ENCODE measurements at regions not wholly inside any gene's neighbourhood (a gene's known extent, or its start where the extent isn't known, plus 50 kb on each side); places are given as distances from the start of the nearest gene placed in this dataset.

- Histone ChIP-seq H3K9ac (ENCODE audit: low read length) (no peak overlapping the region), H3K27me3 (ENCODE audit: control insufficient read depth in 1 of 2, insufficient read depth in 2 of 2, low read length in 2 of 2) (no peaks in the 10 kb centered on the region), H3K9me3 (ENCODE audit: low read length) (no peaks in the 10 kb centered on the region), H3K4me1 (ENCODE audit: insufficient read depth, low read length) (no peaks in the 10 kb centered on the region), H3K36me3 (ENCODE audit: insufficient read depth, low read length) (no peaks in the 10 kb centered on the region), H3K27ac (ENCODE audit: low read depth, low read length) (no peak overlapping the region), H3K4me3 (ENCODE audit: low read depth in 1 of 2, low read length in 2 of 2) (no peak overlapping the region)
These were observed 311.7 kb upstream of the GOLIM4 start for GRCh38 chr3:168407381-168407780.

GRCh38 chr3:168405288-168405687 is 309.6 kb upstream of the GOLIM4 start:
- no peak overlapping the region for H3K27ac ChIP-seq (ENCODE audit: low read depth, low read length)
- H3K9me3 ChIP-seq (ENCODE audit: low read length) = no peaks in the 10 kb centered on the region
- H3K4me1 ChIP-seq (ENCODE audit: insufficient read depth, low read length) = no peaks in the 10 kb centered on the region
- no peaks in the 10 kb centered on the region for H3K36me3 ChIP-seq (ENCODE audit: insufficient read depth, low read length)
- no peak overlapping the region for H3K9ac ChIP-seq (ENCODE audit: low read length)
- no peaks in the 10 kb centered on the region for H3K27me3 ChIP-seq (ENCODE audit: control insufficient read depth in 1 of 2, insufficient read depth in 2 of 2, low read length in 2 of 2)
- no peak overlapping the region for H3K4me3 ChIP-seq (ENCODE audit: low read depth in 1 of 2, low read length in 2 of 2)

GRCh38 chr3:168398371-168399025 is 302.8 kb upstream of the GOLIM4 start:
- Histone ChIP-seq H3K9ac (ENCODE audit: low read length) (no peak overlapping the region), H3K27ac (ENCODE audit: low read depth, low read length) (no peak overlapping the region), H3K36me3 (ENCODE audit: insufficient read depth, low read length) (no peaks in the 10 kb centered on the region), H3K9me3 (ENCODE audit: low read length) (no peaks in the 10 kb centered on the region), H3K4me1 (ENCODE audit: insufficient read depth, low read length) (no peaks in the 10 kb centered on the region), H3K27me3 (ENCODE audit: control insufficient read depth in 1 of 2, insufficient read depth in 2 of 2, low read length in 2 of 2) (no peaks in the 10 kb centered on the region), H3K4me3 (ENCODE audit: low read depth in 1 of 2, low read length in 2 of 2) (no peak overlapping the region)

DNA sequence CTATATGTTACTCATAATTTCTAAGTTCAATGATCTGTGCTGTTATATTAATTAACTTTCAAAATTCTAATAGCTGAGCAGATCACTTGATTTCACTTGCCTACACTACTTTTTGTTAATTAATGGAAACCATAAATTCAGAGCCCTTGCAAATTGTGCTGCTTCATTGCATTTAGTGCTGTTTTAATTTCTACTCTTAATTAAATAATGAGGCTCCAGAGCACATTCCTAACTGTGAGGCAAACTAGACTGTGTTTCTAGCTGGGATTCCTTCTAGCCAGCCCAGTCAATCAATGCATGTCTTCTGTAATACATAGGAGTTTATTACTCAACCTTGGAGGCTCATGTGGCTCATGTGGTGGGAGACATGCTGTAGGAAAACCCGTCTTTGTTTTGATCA is 301.1 kb upstream of the GOLIM4 start:
- Histone ChIP-seq H3K36me3 (ENCODE audit: insufficient read depth, low read length) (no peaks in the 10 kb centered on the region), H3K4me1 (ENCODE audit: insufficient read depth, low read length) (no peaks in the 10 kb centered on the region), H3K27ac (ENCODE audit: low read depth, low read length) (no peak overlapping the region)

GRCh38 chr3:168395551-168395950 is 299.8 kb upstream of the GOLIM4 start:
- no peaks in the 10 kb centered on the region for H3K4me1 ChIP-seq (ENCODE audit: insufficient read depth, low read length)
- H3K9me3 ChIP-seq (ENCODE audit: low read length) = no peaks in the 10 kb centered on the region

More for the DNA sequence above, 301.1 kb upstream of the GOLIM4 start:
- no peaks in the 10 kb centered on the region for H3K9me3 ChIP-seq (ENCODE audit: low read length)
- no peak overlapping the region for H3K9ac ChIP-seq (ENCODE audit: low read length)
- no peaks in the 10 kb centered on the region for H3K27me3 ChIP-seq (ENCODE audit: control insufficient read depth in 1 of 2, insufficient read depth in 2 of 2, low read length in 2 of 2)
- no peak overlapping the region for H3K4me3 ChIP-seq (ENCODE audit: low read depth in 1 of 2, low read length in 2 of 2)

GRCh38 chr3:168394439-168394838 is 298.7 kb upstream of the GOLIM4 start:
- H3K27me3 ChIP-seq (ENCODE audit: control insufficient read depth in 1 of 2, insufficient read depth in 2 of 2, low read length in 2 of 2) = no peaks in the 10 kb centered on the region
- H3K9ac ChIP-seq (ENCODE audit: low read length) = no peak overlapping the region
- no peaks in the 10 kb centered on the region for H3K36me3 ChIP-seq (ENCODE audit: insufficient read depth, low read length)
- no peak overlapping the region for H3K4me3 ChIP-seq (ENCODE audit: low read depth in 1 of 2, low read length in 2 of 2)
- H3K4me1 ChIP-seq (ENCODE audit: insufficient read depth, low read length) = no peaks in the 10 kb centered on the region
- no peak overlapping the region for H3K27ac ChIP-seq (ENCODE audit: low read depth, low read length)
- H3K9me3 ChIP-seq (ENCODE audit: low read length) = no peaks in the 10 kb centered on the region

More at GRCh38 chr3:168395551-168395950, 299.8 kb upstream of the GOLIM4 start:
- no peaks in the 10 kb centered on the region for H3K27me3 ChIP-seq (ENCODE audit: control insufficient read depth in 1 of 2, insufficient read depth in 2 of 2, low read length in 2 of 2)
- H3K36me3 ChIP-seq (ENCODE audit: insufficient read depth, low read length) = no peaks in the 10 kb centered on the region
- H3K4me3 ChIP-seq (ENCODE audit: low read depth in 1 of 2, low read length in 2 of 2) = no peak overlapping the region
- H3K27ac ChIP-seq (ENCODE audit: low read depth, low read length) = no peak overlapping the region
- H3K9ac ChIP-seq (ENCODE audit: low read length) = no peak overlapping the region

- Histone ChIP-seq H3K27me3 (ENCODE audit: control insufficient read depth in 1 of 2, insufficient read depth in 2 of 2, low read length in 2 of 2) (no peaks in the 10 kb centered on the region), H3K36me3 (ENCODE audit: insufficient read depth, low read length) (no peaks in the 10 kb centered on the region), H3K27ac (ENCODE audit: low read depth, low read length) (no peak overlapping the region), H3K4me3 (ENCODE audit: low read depth in 1 of 2, low read length in 2 of 2) (no peak overlapping the region), H3K9me3 (ENCODE audit: low read length) (no peaks in the 10 kb centered on the region), H3K4me1 (ENCODE audit: insufficient read depth, low read length) (no peaks in the 10 kb centered on the region), H3K9ac (ENCODE audit: low read length) (no peak overlapping the region)
These were observed 290.6 kb upstream of the GOLIM4 start for GRCh38 chr3:168386301-168386700.

DNA sequence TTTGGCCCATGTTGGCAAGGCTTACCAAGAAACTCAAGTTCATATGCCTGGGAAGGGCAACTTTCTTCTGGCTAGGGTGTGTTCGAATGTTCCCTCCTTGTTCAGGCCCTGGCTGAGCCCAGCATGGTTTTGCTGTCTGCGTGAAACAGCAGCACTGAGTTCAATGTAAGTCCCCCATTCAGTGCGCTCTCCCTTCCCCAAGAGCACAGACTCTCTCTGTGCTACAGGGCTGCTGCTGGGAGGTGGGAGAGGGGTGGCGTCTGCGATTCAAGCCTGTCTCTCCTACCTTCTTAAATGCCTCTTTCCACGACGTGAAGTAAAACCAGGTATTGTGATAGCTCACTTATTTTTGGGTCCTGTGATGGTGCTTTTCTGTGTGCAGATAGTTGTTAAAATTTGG is 289.3 kb upstream of the GOLIM4 start:
- no peak overlapping the region for H3K4me3 ChIP-seq (ENCODE audit: low read depth in 1 of 2, low read length in 2 of 2)
- no peaks in the 10 kb centered on the region for H3K36me3 ChIP-seq (ENCODE audit: insufficient read depth, low read length)
- no peaks in the 10 kb centered on the region for H3K27me3 ChIP-seq (ENCODE audit: control insufficient read depth in 1 of 2, insufficient read depth in 2 of 2, low read length in 2 of 2)

GRCh38 chr3:168383573-168383972 is 287.8 kb upstream of the GOLIM4 start:
- H3K9me3 ChIP-seq (ENCODE audit: low read length) = no peaks in the 10 kb centered on the region
- H3K9ac ChIP-seq (ENCODE audit: low read length) = no peak overlapping the region
- H3K4me1 ChIP-seq (ENCODE audit: insufficient read depth, low read length) = no peaks in the 10 kb centered on the region
- no peaks in the 10 kb centered on the region for H3K36me3 ChIP-seq (ENCODE audit: insufficient read depth, low read length)
- H3K4me3 ChIP-seq (ENCODE audit: low read depth in 1 of 2, low read length in 2 of 2) = no peak overlapping the region
- no peaks in the 10 kb centered on the region for H3K27me3 ChIP-seq (ENCODE audit: control insufficient read depth in 1 of 2, insufficient read depth in 2 of 2, low read length in 2 of 2)
- H3K27ac ChIP-seq (ENCODE audit: low read depth, low read length) = no peak overlapping the region

More for the DNA sequence above, 289.3 kb upstream of the GOLIM4 start:
- Histone ChIP-seq H3K27ac (ENCODE audit: low read depth, low read length) (no peak overlapping the region), H3K4me1 (ENCODE audit: insufficient read depth, low read length) (no peaks in the 10 kb centered on the region), H3K9ac (ENCODE audit: low read length) (no peak overlapping the region), H3K9me3 (ENCODE audit: low read length) (no peaks in the 10 kb centered on the region)

- H3K27me3 ChIP-seq (ENCODE audit: control insufficient read depth in 1 of 2, insufficient read depth in 2 of 2, low read length in 2 of 2) = no peaks in the 10 kb centered on the region
- H3K4me3 ChIP-seq (ENCODE audit: low read depth in 1 of 2, low read length in 2 of 2) = no peak overlapping the region
- no peaks in the 10 kb centered on the region for H3K9me3 ChIP-seq (ENCODE audit: low read length)
- no peaks in the 10 kb centered on the region for H3K4me1 ChIP-seq (ENCODE audit: insufficient read depth, low read length)
- no peaks in the 10 kb centered on the region for H3K36me3 ChIP-seq (ENCODE audit: insufficient read depth, low read length)
- no peak overlapping the region for H3K9ac ChIP-seq (ENCODE audit: low read length)
- H3K27ac ChIP-seq (ENCODE audit: low read depth, low read length) = no peak overlapping the region
These were observed 276.1 kb upstream of the GOLIM4 start for GRCh38 chr3:168371846-168372245.

- Histone ChIP-seq H3K9ac (ENCODE audit: low read length) (no peak overlapping the region), H3K4me3 (ENCODE audit: low read depth in 1 of 2, low read length in 2 of 2) (no peak overlapping the region), H3K27me3 (ENCODE audit: control insufficient read depth in 1 of 2, insufficient read depth in 2 of 2, low read length in 2 of 2) (no peaks in the 10 kb centered on the region), H3K4me1 (ENCODE audit: insufficient read depth, low read length) (no peaks in the 10 kb centered on the region), H3K27ac (ENCODE audit: low read depth, low read length) (no peak overlapping the region), H3K9me3 (ENCODE audit: low read length) (no peaks in the 10 kb centered on the region), H3K36me3 (ENCODE audit: insufficient read depth, low read length) (no peaks in the 10 kb centered on the region)
These were observed 269.2 kb upstream of the GOLIM4 start for GRCh38 chr3:168364967-168365366.

DNA sequence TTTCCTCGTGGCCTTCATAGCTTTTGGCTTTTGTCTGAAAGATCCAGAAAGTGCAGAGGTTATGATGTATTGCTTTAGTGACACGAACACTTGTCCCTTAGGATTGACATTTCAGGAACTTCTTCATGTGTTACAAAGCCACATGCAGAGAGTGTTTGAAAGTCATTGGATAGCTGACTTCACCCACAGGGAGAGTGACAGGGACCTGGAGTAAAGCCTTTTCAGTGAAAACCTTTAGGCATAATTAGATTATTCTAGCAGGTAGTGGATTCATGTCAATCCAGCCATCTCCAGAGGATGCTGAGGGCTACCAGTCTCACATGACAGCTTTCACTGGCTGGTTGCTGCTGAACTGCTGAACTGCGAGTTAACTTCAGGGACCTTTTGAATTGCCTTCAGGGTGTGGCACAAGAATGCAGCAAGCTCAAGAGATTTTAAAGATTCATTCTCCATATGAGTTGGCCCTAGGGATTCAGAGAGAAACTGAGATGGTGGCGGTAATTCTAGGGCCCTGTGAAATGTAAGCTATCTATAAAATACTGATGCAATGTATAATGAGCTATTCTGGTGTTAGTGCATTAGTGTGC is 267.0 kb upstream of the GOLIM4 start:
- no peak overlapping the region for H3K9ac ChIP-seq (ENCODE audit: low read length)
- H3K4me1 ChIP-seq (ENCODE audit: insufficient read depth, low read length) = no peaks in the 10 kb centered on the region
- H3K27me3 ChIP-seq (ENCODE audit: control insufficient read depth in 1 of 2, insufficient read depth in 2 of 2, low read length in 2 of 2) = no peaks in the 10 kb centered on the region
- H3K36me3 ChIP-seq (ENCODE audit: insufficient read depth, low read length) = no peaks in the 10 kb centered on the region
- no peak overlapping the region for H3K27ac ChIP-seq (ENCODE audit: low read depth, low read length)
- no peaks in the 10 kb centered on the region for H3K9me3 ChIP-seq (ENCODE audit: low read length)
- no peak overlapping the region for H3K4me3 ChIP-seq (ENCODE audit: low read depth in 1 of 2, low read length in 2 of 2)
